ENCODE measurements at regions not wholly inside any gene's neighbourhood (a gene's known extent, or its start where the extent isn't known, plus 50 kb on each side); places are given as distances from the start of the nearest gene placed in this dataset.
"Not testable (repeated sequence)": the region's sequence is repeated elsewhere in the genome, so short reads cannot be mapped to it uniquely, and the experiment has no call there.

DNA sequence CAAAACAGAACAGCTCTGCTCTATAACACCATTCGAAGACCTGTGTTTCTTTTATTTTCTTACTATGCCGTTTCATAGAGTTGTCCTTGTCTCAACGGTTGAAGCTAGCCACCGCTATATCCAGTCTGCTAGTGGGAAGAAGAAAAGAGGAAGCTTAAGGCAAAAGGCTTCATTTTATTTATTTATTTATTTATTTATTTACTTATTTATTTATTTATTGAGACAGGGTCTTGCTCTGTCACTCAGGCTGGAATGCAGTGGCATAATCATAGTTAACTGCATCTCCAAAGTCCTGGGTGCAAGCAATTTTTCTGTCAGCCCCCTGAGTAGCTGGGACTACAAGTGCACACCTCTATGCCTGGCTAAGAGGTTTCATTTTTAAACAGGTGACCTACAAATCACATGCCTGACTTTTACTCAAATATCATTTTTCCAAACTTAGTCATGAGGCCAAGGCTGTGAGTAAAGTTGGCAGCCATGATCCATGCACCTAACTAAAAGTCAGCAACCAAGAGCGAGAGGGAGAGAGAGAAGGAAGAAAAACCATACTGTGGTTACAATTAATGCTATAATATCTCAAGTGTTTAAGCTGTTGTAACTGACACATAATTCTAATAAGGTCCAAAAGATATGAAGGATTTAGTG, 1305.3 kb upstream of the LRRTM3 start:
- Histone ChIP-seq H3K4me1 (ENCODE audit: control insufficient read depth in 1 of 2, insufficient read depth in 1 of 2, low read depth in 1 of 2, low read length in 1 of 2) (no peaks in the 10 kb centered on the region), H3K4me3 (ENCODE audit: low read depth in 1 of 2, low read length in 1 of 2) (no peak overlapping the region), H3K36me3 (no peaks in the 10 kb centered on the region), H3K9me3 (no peaks in the 10 kb centered on the region), H3K27ac (no peak overlapping the region), H3K27me3 (no peaks in the 10 kb centered on the region)
- TF ChIP-seq CTCF (IDR thresholded peaks at IDR 0.05), result no peak

DNA sequence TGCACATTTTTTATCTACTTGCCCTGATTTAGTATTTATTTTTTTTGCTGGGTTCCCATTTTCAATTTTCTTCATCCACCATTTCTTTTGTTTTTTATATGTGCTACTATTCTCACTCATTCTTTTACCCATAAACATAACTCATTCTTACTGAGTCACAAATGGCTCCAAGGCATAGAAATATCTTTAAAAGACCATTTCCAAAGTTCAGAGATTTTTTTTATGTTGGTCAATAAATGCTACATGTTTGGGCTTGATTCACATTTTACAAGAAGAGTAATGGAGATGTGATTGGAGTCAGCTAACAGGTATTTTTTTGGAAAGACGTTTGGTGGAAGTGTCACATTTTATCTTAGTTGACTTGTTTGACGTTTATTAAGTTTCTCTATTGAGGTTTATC, 1303.2 kb upstream of the LRRTM3 start:
- TF ChIP-seq CTCF (IDR thresholded peaks at IDR 0.05), result no peak
- Histone ChIP-seq H3K36me3 (no peaks in the 10 kb centered on the region), H3K27ac (no peak overlapping the region), H3K9me3 (no peaks in the 10 kb centered on the region), H3K4me1 (ENCODE audit: control insufficient read depth in 1 of 2, insufficient read depth in 1 of 2, low read depth in 1 of 2, low read length in 1 of 2) (no peaks in the 10 kb centered on the region), H3K27me3 (no peaks in the 10 kb centered on the region), H3K4me3 (ENCODE audit: low read depth in 1 of 2, low read length in 1 of 2) (no peak overlapping the region)

DNA sequence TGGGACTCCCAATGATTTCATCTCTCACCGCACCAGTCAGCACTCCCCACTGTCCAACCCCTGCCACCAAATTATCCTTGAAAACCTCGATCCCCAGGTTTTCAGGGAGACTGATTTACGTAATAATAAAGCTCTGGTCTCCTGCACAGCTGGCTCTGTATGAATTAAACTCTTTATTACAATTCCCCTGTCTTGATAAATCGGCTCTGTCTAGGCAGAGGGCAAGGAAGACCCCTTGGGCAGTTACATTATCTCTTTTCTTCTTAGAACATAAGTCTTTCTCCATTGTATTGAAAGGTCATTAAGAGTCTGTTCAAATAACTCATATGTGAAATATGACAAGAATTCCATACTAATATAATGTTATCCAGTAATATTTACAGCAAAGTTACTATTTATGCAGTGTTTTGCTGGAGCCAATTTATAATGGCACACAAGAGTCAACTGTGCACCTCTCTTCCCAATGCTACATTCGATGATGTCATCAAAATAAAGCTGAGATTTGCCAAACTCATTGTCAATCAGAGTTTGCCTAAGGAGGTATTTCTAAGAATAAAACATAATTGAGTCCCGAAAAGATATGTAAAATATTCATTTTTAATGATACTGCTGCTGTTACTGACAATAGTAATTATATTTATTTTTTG, 1297.2 kb upstream of the LRRTM3 start:
- Histone ChIP-seq H3K27me3 (no peaks in the 10 kb centered on the region), H3K4me3 (ENCODE audit: low read depth in 1 of 2, low read length in 1 of 2) (no peak overlapping the region), H3K9me3 (no peaks in the 10 kb centered on the region), H3K36me3 (no peaks in the 10 kb centered on the region), H3K4me1 (ENCODE audit: control insufficient read depth in 1 of 2, insufficient read depth in 1 of 2, low read depth in 1 of 2, low read length in 1 of 2) (no peaks in the 10 kb centered on the region), H3K27ac (no peak overlapping the region)
- TF ChIP-seq CTCF (IDR thresholded peaks at IDR 0.05), result no peak

DNA sequence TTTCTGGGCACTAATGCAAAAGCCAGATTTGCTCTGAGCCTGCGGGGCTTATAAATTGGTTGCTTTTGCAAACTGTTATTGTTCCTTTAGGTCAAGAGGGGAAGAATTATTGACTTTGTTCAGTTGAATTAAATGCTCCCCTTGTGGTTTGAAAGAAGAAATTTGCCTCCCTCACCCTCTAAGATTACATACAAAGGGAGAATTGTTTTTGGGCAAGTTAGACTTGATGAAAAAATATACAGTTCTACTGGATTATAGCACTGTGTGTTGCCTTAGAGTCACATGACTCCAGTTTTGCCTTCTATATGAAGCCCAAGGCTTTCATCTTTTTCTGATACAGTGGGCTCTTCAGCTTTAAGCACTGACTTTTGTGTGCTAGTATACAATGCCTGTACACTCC, 1265.8 kb upstream of the LRRTM3 start:
- Histone ChIP-seq H3K4me3 (ENCODE audit: low read depth in 1 of 2, low read length in 1 of 2) (no peak overlapping the region), H3K36me3 (no peaks in the 10 kb centered on the region), H3K27ac (no peak overlapping the region), H3K9me3 (no peaks in the 10 kb centered on the region), H3K4me1 (ENCODE audit: control insufficient read depth in 1 of 2, insufficient read depth in 1 of 2, low read depth in 1 of 2, low read length in 1 of 2) (no peaks in the 10 kb centered on the region), H3K27me3 (no peaks in the 10 kb centered on the region)
- TF ChIP-seq CTCF (IDR thresholded peaks at IDR 0.05), result no peak

DNA sequence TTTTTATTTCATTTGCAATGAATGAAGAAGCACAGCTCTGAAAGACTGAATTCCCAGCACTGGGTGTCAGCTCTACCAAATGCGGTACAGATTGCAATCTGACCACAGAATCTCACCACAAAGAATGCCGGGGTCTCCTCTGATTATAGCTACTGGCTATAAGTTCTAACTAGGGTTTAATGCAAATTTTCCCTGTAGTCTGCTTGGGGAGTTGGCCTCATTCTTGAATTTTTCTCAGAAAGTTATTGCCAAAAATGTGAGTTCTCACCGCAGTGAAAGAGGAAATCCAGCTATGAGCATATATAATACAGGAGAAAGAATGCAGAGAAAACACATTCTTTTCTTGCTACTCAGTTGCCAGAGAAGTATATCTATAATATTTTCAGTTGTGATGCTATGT, 1255.7 kb upstream of the LRRTM3 start:
- H3K4me1 ChIP-seq (ENCODE audit: control insufficient read depth in 1 of 2, insufficient read depth in 1 of 2, low read depth in 1 of 2, low read length in 1 of 2), result no peaks in the 10 kb centered on the region
- H3K36me3 ChIP-seq, result no peaks in the 10 kb centered on the region
- no peaks in the 10 kb centered on the region for H3K27me3 ChIP-seq
- no peak overlapping the region for H3K27ac ChIP-seq
- no peaks in the 10 kb centered on the region for H3K9me3 ChIP-seq
- no peak for TF ChIP-seq CTCF (IDR thresholded peaks at IDR 0.05)
- no peak overlapping the region for H3K4me3 ChIP-seq (ENCODE audit: low read depth in 1 of 2, low read length in 1 of 2)

DNA sequence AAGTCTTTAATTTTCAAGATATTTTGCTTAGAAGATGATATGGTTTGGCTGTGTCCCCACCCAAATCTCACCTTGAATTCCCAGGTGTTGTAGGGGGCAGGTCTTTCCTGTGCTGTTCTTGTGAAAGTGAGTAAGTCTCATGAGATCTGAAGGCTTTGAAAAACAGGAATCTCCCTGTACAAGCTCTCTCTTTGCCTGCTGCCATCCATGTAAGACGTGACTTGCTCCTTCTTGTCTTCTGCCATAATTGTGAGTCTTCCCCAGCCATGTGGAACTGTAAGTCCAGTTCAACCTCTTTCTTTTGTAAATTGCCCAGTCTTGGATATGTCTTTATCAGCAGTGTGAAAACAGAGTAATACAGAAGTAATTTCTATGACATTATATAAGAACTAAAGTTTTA, 1255.2 kb upstream of the LRRTM3 start:
- not testable (repeated sequence) for H3K27me3 ChIP-seq; H3K4me3 ChIP-seq (ENCODE audit: low read depth in 1 of 2, low read length in 1 of 2); H3K27ac ChIP-seq; H3K9me3 ChIP-seq; H3K4me1 ChIP-seq (ENCODE audit: control insufficient read depth in 1 of 2, insufficient read depth in 1 of 2, low read depth in 1 of 2, low read length in 1 of 2); H3K36me3 ChIP-seq
